SU-DHL-6 (cell line): ENCODE measurements at regions not wholly inside any gene's neighbourhood (a gene's known extent, or its start where the extent isn't known, plus 50 kb on each side); places are given as distances from the start of the nearest gene placed in this dataset.

Experiments
- CTCF ChIP-seq: fragments of 200-600 bp; sonication (generic); IDR thresholded peaks from one replicate; pipeline ENCODE4 v1.5.1; 2017; ENCODE audit warnings: antibody characterized with exemption, mild to moderate bottlenecking, low read length, moderate library complexity; ENCODE audit not compliant: insufficient read depth, poor library complexity, severe bottlenecking
- EZH2phosphoT487 ChIP-seq: fragments of 200-600 bp; sonication (generic), shearing (Covaris generic); conservative IDR thresholded peaks from 2 replicates; pipeline ENCODE4 v1.6.1; 2018; ENCODE audit warnings: mild to moderate bottlenecking, antibody characterized with exemption, low read length, moderate library complexity, mixed read lengths

DNA sequence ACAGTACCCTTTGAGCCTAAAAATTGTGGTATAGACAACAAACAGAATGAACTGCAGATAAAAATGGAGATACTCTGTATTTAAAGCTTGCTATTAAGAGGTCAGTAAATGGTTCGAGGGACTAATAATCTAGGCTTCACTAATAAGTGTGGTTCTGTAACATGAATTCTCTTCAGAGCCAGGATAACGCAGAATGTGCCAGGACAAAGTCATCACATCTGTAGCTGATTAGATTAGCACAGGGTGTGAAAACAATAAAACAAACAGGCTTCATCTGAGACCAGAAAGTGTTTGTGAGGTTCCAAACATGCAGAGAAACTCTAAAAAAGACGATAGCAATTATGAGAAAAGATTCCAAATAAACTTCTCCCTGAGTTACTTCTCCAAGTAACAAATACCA lies 89.1 kb upstream of the LUZP2 start:
- no peak for TF ChIP-seq CTCF
- TF ChIP-seq EZH2phosphoT487: no peak
